ENCODE measurements at regions not wholly inside any gene's neighbourhood (a gene's known extent, or its start where the extent isn't known, plus 50 kb on each side); places are given as distances from the start of the nearest gene placed in this dataset.

- no peaks in the 10 kb centered on the region for H3K9me3 ChIP-seq (ENCODE audit: control insufficient read depth, low read depth, low read length)
- peaks cover 2% of the 10 kb centered on the region for H3K4me1 ChIP-seq (ENCODE audit: control insufficient read depth, insufficient read depth, low read length)
- DNase-seq: no peak
- no peaks in the 10 kb centered on the region for H3K36me3 ChIP-seq (ENCODE audit: control insufficient read depth, insufficient read depth, low read length)
- no CpG with 5 or more reads among the region's 2 CpGs for WGBS (ENCODE audit: insufficient coverage, low lambda C conversion rate)
- no peak overlapping the region for H3K27ac ChIP-seq (ENCODE audit: low read length)
- no peak overlapping the region for H3K4me3 ChIP-seq (ENCODE audit: low read length)
- no peaks in the 10 kb centered on the region for H3K27me3 ChIP-seq (ENCODE audit: control insufficient read depth, insufficient read depth, low read length)
Measured at GRCh38 chr12:65653321-65653720, 171.0 kb upstream of the HMGA2 start.

- no peaks in the 10 kb centered on the region for H3K9me3 ChIP-seq (ENCODE audit: control insufficient read depth, low read depth, low read length)
- H3K36me3 ChIP-seq (ENCODE audit: control insufficient read depth, insufficient read depth, low read length): no peaks in the 10 kb centered on the region
- H3K4me3 ChIP-seq (ENCODE audit: low read length): no peak overlapping the region
- peaks cover 2% of the 10 kb centered on the region for H3K4me1 ChIP-seq (ENCODE audit: control insufficient read depth, insufficient read depth, low read length)
- DNase-seq: peak in 1 of 2 donors; percentile 67
- H3K27me3 ChIP-seq (ENCODE audit: control insufficient read depth, insufficient read depth, low read length): no peaks in the 10 kb centered on the region
- H3K27ac ChIP-seq (ENCODE audit: low read length): no peak overlapping the region
- WGBS (ENCODE audit: insufficient coverage, low lambda C conversion rate): no CpG with 5 or more reads among the region's 8 CpGs
Measured at GRCh38 chr12:65653946-65654629, 170.2 kb upstream of the HMGA2 start.

GRCh38 chr12:65655074-65655493 lies 169.2 kb upstream of the HMGA2 start:
- Histone ChIP-seq H3K36me3 (ENCODE audit: control insufficient read depth, insufficient read depth, low read length) (no peaks in the 10 kb centered on the region), H3K4me1 (ENCODE audit: control insufficient read depth, insufficient read depth, low read length) (peaks cover 2% of the 10 kb centered on the region), H3K4me3 (ENCODE audit: low read length) (no peak overlapping the region), H3K27ac (ENCODE audit: low read length) (no peak overlapping the region), H3K27me3 (ENCODE audit: control insufficient read depth, insufficient read depth, low read length) (no peaks in the 10 kb centered on the region), H3K9me3 (ENCODE audit: control insufficient read depth, low read depth, low read length) (no peaks in the 10 kb centered on the region)
- DNase-seq: no peak
- 83% methylated on average over 1 of the region's 7 CpGs for WGBS (ENCODE audit: insufficient coverage, low lambda C conversion rate)

- H3K27me3 ChIP-seq (ENCODE audit: control insufficient read depth, insufficient read depth, low read length): no peaks in the 10 kb centered on the region
- 100% methylated on average over 1 of the region's 2 CpGs for WGBS (ENCODE audit: insufficient coverage, low lambda C conversion rate)
- H3K36me3 ChIP-seq (ENCODE audit: control insufficient read depth, insufficient read depth, low read length): no peaks in the 10 kb centered on the region
- no peaks in the 10 kb centered on the region for H3K9me3 ChIP-seq (ENCODE audit: control insufficient read depth, low read depth, low read length)
- no peak for DNase-seq
- peaks cover 2% of the 10 kb centered on the region for H3K4me1 ChIP-seq (ENCODE audit: control insufficient read depth, insufficient read depth, low read length)
- no peak overlapping the region for H3K27ac ChIP-seq (ENCODE audit: low read length)
- H3K4me3 ChIP-seq (ENCODE audit: low read length): no peak overlapping the region
Measured at GRCh38 chr12:65656156-65656882, 168.0 kb upstream of the HMGA2 start.

GRCh38 chr12:65656891-65657351 lies 167.4 kb upstream of the HMGA2 start:
- no peak for DNase-seq
- no CpG with 5 or more reads among the region's 3 CpGs for WGBS (ENCODE audit: insufficient coverage, low lambda C conversion rate)
- H3K4me3 ChIP-seq (ENCODE audit: low read length): no peak overlapping the region

DNA sequence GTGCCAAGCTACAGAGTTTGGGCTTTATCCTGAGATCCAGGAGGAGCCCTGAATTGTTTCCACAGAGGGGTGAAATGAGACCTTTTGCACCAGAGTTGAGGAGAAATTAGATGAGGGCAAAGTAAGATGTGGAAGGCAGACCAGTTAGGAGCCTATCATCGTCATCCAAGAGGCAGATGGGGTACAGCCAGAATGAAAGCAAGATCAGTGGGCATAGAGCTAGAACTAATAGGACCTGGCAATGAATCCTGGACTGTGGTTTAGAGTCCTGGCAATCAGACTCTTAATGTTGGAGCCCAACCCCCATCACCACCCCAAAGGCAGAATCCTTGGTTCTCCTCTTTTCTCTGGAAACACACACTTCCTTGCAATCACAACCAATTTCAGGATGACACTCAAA lies 166.6 kb upstream of the HMGA2 start:
- no CpG with 5 or more reads among the region's 1 CpG for WGBS (ENCODE audit: insufficient coverage, low lambda C conversion rate)
- no peaks in the 10 kb centered on the region for H3K27me3 ChIP-seq (ENCODE audit: control insufficient read depth, insufficient read depth, low read length)
- H3K27ac ChIP-seq (ENCODE audit: low read length): no peak overlapping the region
- H3K4me1 ChIP-seq (ENCODE audit: control insufficient read depth, insufficient read depth, low read length): peaks cover 2% of the 10 kb centered on the region
- no peak overlapping the region for H3K4me3 ChIP-seq (ENCODE audit: low read length)
- H3K9me3 ChIP-seq (ENCODE audit: control insufficient read depth, low read depth, low read length): no peaks in the 10 kb centered on the region
- no peak for DNase-seq
- H3K36me3 ChIP-seq (ENCODE audit: control insufficient read depth, insufficient read depth, low read length): no peaks in the 10 kb centered on the region

More at GRCh38 chr12:65656891-65657351, 167.4 kb upstream of the HMGA2 start:
- H3K27ac ChIP-seq (ENCODE audit: low read length): no peak overlapping the region
- no peaks in the 10 kb centered on the region for H3K27me3 ChIP-seq (ENCODE audit: control insufficient read depth, insufficient read depth, low read length)
- no peaks in the 10 kb centered on the region for H3K9me3 ChIP-seq (ENCODE audit: control insufficient read depth, low read depth, low read length)
- no peaks in the 10 kb centered on the region for H3K36me3 ChIP-seq (ENCODE audit: control insufficient read depth, insufficient read depth, low read length)
- H3K4me1 ChIP-seq (ENCODE audit: control insufficient read depth, insufficient read depth, low read length): peaks cover 2% of the 10 kb centered on the region

GRCh38 chr12:65658360-65658759 lies 165.9 kb upstream of the HMGA2 start:
- Histone ChIP-seq H3K36me3 (ENCODE audit: control insufficient read depth, insufficient read depth, low read length) (no peaks in the 10 kb centered on the region), H3K9me3 (ENCODE audit: control insufficient read depth, low read depth, low read length) (no peaks in the 10 kb centered on the region), H3K4me1 (ENCODE audit: control insufficient read depth, insufficient read depth, low read length) (peaks cover 2% of the 10 kb centered on the region), H3K27ac (ENCODE audit: low read length) (no peak overlapping the region), H3K27me3 (ENCODE audit: control insufficient read depth, insufficient read depth, low read length) (no peaks in the 10 kb centered on the region), H3K4me3 (ENCODE audit: low read length) (no peak overlapping the region)
- DNase-seq: no peak
- WGBS (ENCODE audit: insufficient coverage, low lambda C conversion rate): no CpG with 5 or more reads among the region's 2 CpGs

DNA sequence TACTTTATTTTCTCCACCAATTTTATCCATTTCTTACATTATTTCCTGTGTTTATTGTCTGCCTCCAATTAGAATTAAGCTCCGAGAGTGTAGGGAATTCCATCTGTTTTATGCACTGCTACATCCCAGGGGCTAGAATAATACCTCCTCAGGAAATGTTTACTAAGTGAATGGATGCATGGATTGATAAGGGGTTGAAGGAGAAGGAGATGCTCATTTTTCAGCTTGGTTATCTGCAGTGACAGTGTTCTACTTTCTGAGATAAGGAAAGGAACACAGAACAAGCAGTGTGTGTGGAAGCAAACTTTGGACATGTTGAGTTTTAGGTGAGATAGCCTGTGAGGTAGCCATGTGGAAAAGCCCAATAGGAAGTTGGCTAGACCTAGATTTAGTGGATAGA lies 164.6 kb upstream of the HMGA2 start:
- Histone ChIP-seq H3K9me3 (ENCODE audit: control insufficient read depth, low read depth, low read length) (no peaks in the 10 kb centered on the region), H3K4me1 (ENCODE audit: control insufficient read depth, insufficient read depth, low read length) (no peaks in the 10 kb centered on the region), H3K36me3 (ENCODE audit: control insufficient read depth, insufficient read depth, low read length) (no peaks in the 10 kb centered on the region), H3K27me3 (ENCODE audit: control insufficient read depth, insufficient read depth, low read length) (no peaks in the 10 kb centered on the region), H3K27ac (ENCODE audit: low read length) (no peak overlapping the region), H3K4me3 (ENCODE audit: low read length) (no peak overlapping the region)
- no CpG with 5 or more reads among the region's 1 CpG for WGBS (ENCODE audit: insufficient coverage, low lambda C conversion rate)
- no peak for DNase-seq

- DNase-seq: no peak
- WGBS (ENCODE audit: insufficient coverage, low lambda C conversion rate): 100% methylated on average over 1 of the region's 4 CpGs
- Histone ChIP-seq H3K4me1 (ENCODE audit: control insufficient read depth, insufficient read depth, low read length) (no peaks in the 10 kb centered on the region), H3K36me3 (ENCODE audit: control insufficient read depth, insufficient read depth, low read length) (no peaks in the 10 kb centered on the region), H3K4me3 (ENCODE audit: low read length) (no peak overlapping the region), H3K27me3 (ENCODE audit: control insufficient read depth, insufficient read depth, low read length) (no peaks in the 10 kb centered on the region), H3K9me3 (ENCODE audit: control insufficient read depth, low read depth, low read length) (no peaks in the 10 kb centered on the region), H3K27ac (ENCODE audit: low read length) (no peak overlapping the region)
Measured at GRCh38 chr12:65660096-65660495, 164.2 kb upstream of the HMGA2 start.

- 88% methylated on average over 2 of the region's 7 CpGs for WGBS (ENCODE audit: insufficient coverage, low lambda C conversion rate)
- no peak overlapping the region for H3K27ac ChIP-seq (ENCODE audit: low read length)
- no peak for DNase-seq
- H3K4me3 ChIP-seq (ENCODE audit: low read length): no peak overlapping the region
- H3K9me3 ChIP-seq (ENCODE audit: control insufficient read depth, low read depth, low read length): no peaks in the 10 kb centered on the region
- H3K36me3 ChIP-seq (ENCODE audit: control insufficient read depth, insufficient read depth, low read length): no peaks in the 10 kb centered on the region
- H3K4me1 ChIP-seq (ENCODE audit: control insufficient read depth, insufficient read depth, low read length): no peaks in the 10 kb centered on the region
- H3K27me3 ChIP-seq (ENCODE audit: control insufficient read depth, insufficient read depth, low read length): no peaks in the 10 kb centered on the region
Measured at GRCh38 chr12:65660836-65661235, 163.4 kb upstream of the HMGA2 start.
